K562 (cell line): ENCODE measurements at regions not wholly inside any gene's neighbourhood (a gene's known extent, or its start where the extent isn't known, plus 50 kb on each side); places are given as distances from the start of the nearest gene placed in this dataset.

Experiments
- AFF4 ChIP-seq: sonication (generic); formaldehyde crosslinking; IDR thresholded peaks from 2 replicates; pipeline ENCODE4 v1.8.0; 2023; ENCODE audit warnings: mild to moderate bottlenecking, missing genetic modification reagents
- BCOR ChIP-seq: fragments of 450-650 bp; IDR thresholded peaks from 2 replicates; pipeline ENCODE4 v1.6.1; 2016
- DEAF1 ChIP-seq: fragments of 450-650 bp; formaldehyde crosslinking; IDR thresholded peaks from 2 replicates; pipeline ENCODE4 v1.4.0; 2020; ENCODE audit warnings: mild to moderate bottlenecking, moderate library complexity
- FOS ChIP-seq: IDR thresholded peaks from 3 replicates; pipeline ENCODE4 v1.6.1; 2011; ENCODE audit not compliant: insufficient read length; ENCODE audit errors: extremely low read depth
- FOXA1 ChIP-seq: fragments of 450-650 bp; IDR thresholded peaks from 2 replicates; pipeline ENCODE4 v1.6.1; 2016; ENCODE audit warnings: mild to moderate bottlenecking, borderline replicate concordance
- FOXK2 ChIP-seq, 2 experiments: fragments of 450-650 bp; IDR thresholded peaks in 1 of 2; conservative IDR thresholded peaks in 1 of 2; 2 replicates each; pipeline ENCODE4 v1.6.1; 2016; ENCODE audit warnings: low read depth in 2 of 2, mild to moderate bottlenecking in 1 of 2
- GATA2 ChIP-seq: sonication (generic); formaldehyde crosslinking; IDR thresholded peaks from 2 replicates; pipeline ENCODE4 v1.4.0; 2020; ENCODE audit warnings: mild to moderate bottlenecking, missing genetic modification reagents
- JUND ChIP-seq, 2 experiments: IDR thresholded peaks; 2 replicates in 1 of 2; 3 replicates in 1 of 2; pipeline ENCODE4 v1.6.1; 2011; ENCODE audit warnings: borderline replicate concordance in 2 of 2, low read depth in 2 of 2, low read length in 2 of 2, improper control_type of control experiment in 1 of 2, missing biosample characterization in 1 of 2, missing genetic modification characterization in 1 of 2, missing genetic modification reagents in 1 of 2
- MAFF ChIP-seq: IDR thresholded peaks from 2 replicates; pipeline ENCODE4 v1.6.1; 2012; ENCODE audit warnings: low read length, improper control_type of control experiment
- NEUROD1 ChIP-seq: fragments of 150-350 bp; IDR thresholded peaks from 2 replicates; pipeline ENCODE4 v1.6.1; 2014; ENCODE audit warnings: borderline replicate concordance, low read length, low read depth; ENCODE audit not compliant: partially characterized antibody
- NFE2 ChIP-seq: IDR thresholded peaks from 2 replicates; pipeline ENCODE4 v1.6.1; 2014; ENCODE audit warnings: antibody characterized with exemption, low read depth
- PHF8 ChIP-seq: fragments of 200-600 bp; sonication (generic); IDR thresholded peaks from 2 replicates; pipeline ENCODE4 v1.6.1; 2012; ENCODE audit warnings: mixed run types, mild to moderate bottlenecking, inconsistent platforms, low read length, moderate library complexity, borderline replicate concordance
- POLR2AphosphoS5 ChIP-seq: IDR thresholded peaks from 2 replicates; pipeline ENCODE4 v1.6.1; 2011; ENCODE audit warnings: mild to moderate bottlenecking, low read depth, low read length, moderate library complexity; ENCODE audit not compliant: control insufficient read depth, insufficient read depth
- SIX5 ChIP-seq, 2 experiments: IDR thresholded peaks; 2 replicates each; pipeline ENCODE4 v1.6.1; 2011; ENCODE audit warnings: low read length in 2 of 2, borderline replicate concordance in 1 of 2, low read depth in 1 of 2, mild to moderate bottlenecking in 1 of 2, moderate library complexity in 1 of 2; ENCODE audit not compliant: insufficient read depth in 1 of 2
- YY1 ChIP-seq, 3 experiments: IDR thresholded peaks; 2 replicates each; pipeline ENCODE4 v1.6.1; 2011; ENCODE audit warnings: low read length in 2 of 3, mild to moderate bottlenecking in 2 of 3, moderate library complexity in 2 of 3, borderline replicate concordance in 1 of 3, control low read depth in 1 of 3, low read depth in 1 of 3; ENCODE audit not compliant: insufficient read depth in 3 of 3, insufficient replicate concordance in 2 of 3, control insufficient read depth in 1 of 3, insufficient read length in 1 of 3; ENCODE audit errors: extremely low read depth in 1 of 3
- ZNF253 ChIP-seq: fragments of 250-450 bp; sonication (Bioruptor Pico); conservative IDR thresholded peaks from 2 replicates; pipeline ENCODE4 v1.6.1; 2021; ENCODE audit warnings: mild to moderate bottlenecking
- ZNF589 ChIP-seq: fragments of 200-800 bp; sonication (Bioruptor generic); IDR thresholded peaks from 2 replicates; pipeline ENCODE4 v1.6.1; 2016; ENCODE audit warnings: low read depth, missing genetic modification characterization, missing compliant biosample characterization

- TF ChIP-seq FOXK2 (conservative IDR thresholded peaks at IDR 0.05 in 1 of 2, IDR thresholded peaks at IDR 0.05 in 1 of 2; ENCODE audit: low read depth in 2 of 2): 0 out of 4 replicates have a peak, but pooled peaks of 1 of the 2 experiments have one; percentile 18
- TF ChIP-seq POLR2AphosphoS5: peak; percentile 72
- TF ChIP-seq JUND (IDR thresholded peaks at IDR 0.05; ENCODE audit: borderline replicate concordance, low read depth, low read length): peak; percentile 100
- TF ChIP-seq JUND (tag; IDR thresholded peaks at IDR 0.05; ENCODE audit: borderline replicate concordance, low read depth, low read length): peak; percentile 100
- TF ChIP-seq MAFF: peak; percentile 38; the same call in 1 of the 2 replicates
- TF ChIP-seq ZNF589 (CRISPR knock-in tag): peak; percentile 90
- peak; percentile 32; the same call in 1 of the 2 replicates for TF ChIP-seq DEAF1 (CRISPR knock-in tag)
- TF ChIP-seq FOS: peak; percentile 77
- TF ChIP-seq YY1 (IDR thresholded peaks at IDR 0.05; ENCODE audit: borderline replicate concordance in 1 of 3, control insufficient read depth in 1 of 3, extremely low read depth in 1 of 3, insufficient read depth in 3 of 3, insufficient read length in 1 of 3, insufficient replicate concordance in 2 of 3, low read depth in 1 of 3, low read length in 2 of 3): peak in 2 of 3 experiments; percentile 14 to 58
- 0 out of 2 replicates have a peak, but pooled peaks have one; percentile 31 for TF ChIP-seq ZNF253 (CRISPR knock-in tag)
- peak; percentile 72; the same call in 1 of the 2 replicates for TF ChIP-seq NFE2
- TF ChIP-seq AFF4 (CRISPR knock-in tag): no peak
- TF ChIP-seq PHF8: peak; percentile 59; the same call in 1 of the 2 replicates
- TF ChIP-seq GATA2 (CRISPR knock-in tag): peak; percentile 50; the same call in 1 of the 2 replicates
- TF ChIP-seq NEUROD1: peak; percentile 80
- no peak for TF ChIP-seq SIX5 (IDR thresholded peaks at IDR 0.05; ENCODE audit: borderline replicate concordance in 1 of 2, insufficient read depth in 1 of 2, low read depth in 1 of 2, low read length in 2 of 2)
- TF ChIP-seq FOXA1: no peak
- TF ChIP-seq BCOR: 0 out of 2 replicates have a peak, but pooled peaks have one; percentile 20
Observed at GRCh38 chr1:116826818-116827606, 72.8 kb downstream of the CD2 start (continued).
